DND-41 (cell line): ENCODE measurements at regions not wholly inside any gene's neighbourhood (a gene's known extent, or its start where the extent isn't known, plus 50 kb on each side); places are given as distances from the start of the nearest gene placed in this dataset.

Source experiments
- ATAC-seq: fragments of 200-7000 bp; cut with Tn5 transposase; 3 replicates; pipeline ENCODE4 v1.9.1; 2021; ENCODE audit warnings: low read depth; ENCODE audit not compliant: insufficient read depth
- DNase-seq: peaks from one replicate; pipeline ENCODE4 v3.0.0-alpha.2; 2020
- H2AFZ ChIP-seq: 2 replicates; pipeline ENCODE4 v1.6.0; 2012; ENCODE audit warnings: low read depth, low read length
- H3K27ac ChIP-seq: 2 replicates; pipeline ENCODE4 v1.5.1; 2012; ENCODE audit warnings: low read length, inconsistent platforms
- H3K27me3 ChIP-seq: fragments of 200-600 bp; sonication (generic); 2 replicates; pipeline ENCODE4 v1.6.0; 2012; ENCODE audit warnings: low read length, mild to moderate bottlenecking, inconsistent platforms; ENCODE audit not compliant: insufficient read depth, poor library complexity
- H3K36me3 ChIP-seq: 2 replicates; pipeline ENCODE4 v1.5.1; 2012; ENCODE audit warnings: low read length, inconsistent platforms; ENCODE audit not compliant: insufficient read depth
- H3K4me1 ChIP-seq: 2 replicates; pipeline ENCODE4 v1.5.1; 2012; ENCODE audit warnings: mild to moderate bottlenecking, low read length; ENCODE audit not compliant: insufficient read depth
- H3K4me2 ChIP-seq: 2 replicates; pipeline ENCODE4 v1.6.0; 2012; ENCODE audit warnings: mild to moderate bottlenecking, moderate library complexity, low read length, inconsistent platforms; ENCODE audit not compliant: insufficient read depth
- H3K4me3 ChIP-seq, 2 experiments: fragments of 200-600 bp in 1 of 2; shearing (Covaris generic) in 1 of 2; 2 replicates each; pipeline ENCODE4 v1.5.1; 2012 to 2016; ENCODE audit warnings: inconsistent platforms in 2 of 2, low read length in 2 of 2, mild to moderate bottlenecking in 2 of 2, low read depth in 1 of 2, moderate library complexity in 1 of 2
- H3K79me2 ChIP-seq: 2 replicates; pipeline ENCODE4 v1.6.0; 2012; ENCODE audit warnings: low read length, inconsistent platforms; ENCODE audit not compliant: insufficient read depth
- H3K9ac ChIP-seq: 2 replicates; pipeline ENCODE4 v1.6.0; 2012; ENCODE audit warnings: low read depth, mild to moderate bottlenecking, inconsistent platforms, low read length, moderate library complexity
- H3K9me3 ChIP-seq: 2 replicates; pipeline ENCODE4 v1.5.1; 2012; ENCODE audit warnings: low read length, moderate library complexity, mild to moderate bottlenecking, inconsistent platforms; ENCODE audit not compliant: insufficient read depth, severe bottlenecking
- H4K20me1 ChIP-seq: 2 replicates; pipeline ENCODE4 v1.6.0; 2012; ENCODE audit warnings: low read length; ENCODE audit not compliant: insufficient read depth
- EZH2 ChIP-seq: IDR thresholded peaks from 3 replicates; pipeline ENCODE4 v1.6.1; 2012; ENCODE audit warnings: borderline replicate concordance, low read depth, mild to moderate bottlenecking, moderate library complexity, low read length, inconsistent platforms; ENCODE audit not compliant: severe bottlenecking
- TF ChIP-seq, protein P1 (sequence below): IDR thresholded peaks from 2 replicates; pipeline ENCODE4 v1.5.1; 2012; ENCODE audit warnings: borderline replicate concordance, low read length, moderate library complexity, mild to moderate bottlenecking; ENCODE audit not compliant: poor library complexity, severe bottlenecking; ENCODE audit errors: extremely low read depth

DNA sequence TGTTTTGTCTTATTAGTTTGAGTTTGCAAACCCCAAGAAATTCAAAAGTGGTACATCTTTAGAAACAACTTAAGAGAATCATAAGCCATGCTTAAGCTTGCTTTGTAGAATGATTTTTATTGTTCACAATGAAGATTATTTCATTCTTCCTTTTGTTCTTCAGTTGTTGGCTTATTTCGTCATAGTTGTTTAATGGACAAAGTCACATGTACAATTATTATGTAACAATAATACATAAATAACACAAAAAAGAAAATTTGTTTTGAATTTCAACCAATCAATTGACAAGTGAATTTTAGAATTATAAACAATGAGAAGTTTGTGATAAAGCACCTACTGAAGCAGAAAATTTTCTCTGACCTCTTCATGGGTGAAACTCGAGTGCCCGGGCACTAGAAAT lies 111.8 kb upstream of the IGF1 start:
- H3K4me1 ChIP-seq, result no peaks in the 10 kb centered on the region
- no peak overlapping the region for H3K9ac ChIP-seq
- no peaks in the 10 kb centered on the region for H3K9me3 ChIP-seq
- DNase-seq (no peak), ATAC-seq (no peak)
- H2AFZ ChIP-seq, result no peak overlapping the region
- no peaks in the 10 kb centered on the region for H3K79me2 ChIP-seq
- H3K27ac ChIP-seq, result no peak overlapping the region
- no peak for TF ChIP-seq EZH2
- TF ChIP-seq, protein P1, sequence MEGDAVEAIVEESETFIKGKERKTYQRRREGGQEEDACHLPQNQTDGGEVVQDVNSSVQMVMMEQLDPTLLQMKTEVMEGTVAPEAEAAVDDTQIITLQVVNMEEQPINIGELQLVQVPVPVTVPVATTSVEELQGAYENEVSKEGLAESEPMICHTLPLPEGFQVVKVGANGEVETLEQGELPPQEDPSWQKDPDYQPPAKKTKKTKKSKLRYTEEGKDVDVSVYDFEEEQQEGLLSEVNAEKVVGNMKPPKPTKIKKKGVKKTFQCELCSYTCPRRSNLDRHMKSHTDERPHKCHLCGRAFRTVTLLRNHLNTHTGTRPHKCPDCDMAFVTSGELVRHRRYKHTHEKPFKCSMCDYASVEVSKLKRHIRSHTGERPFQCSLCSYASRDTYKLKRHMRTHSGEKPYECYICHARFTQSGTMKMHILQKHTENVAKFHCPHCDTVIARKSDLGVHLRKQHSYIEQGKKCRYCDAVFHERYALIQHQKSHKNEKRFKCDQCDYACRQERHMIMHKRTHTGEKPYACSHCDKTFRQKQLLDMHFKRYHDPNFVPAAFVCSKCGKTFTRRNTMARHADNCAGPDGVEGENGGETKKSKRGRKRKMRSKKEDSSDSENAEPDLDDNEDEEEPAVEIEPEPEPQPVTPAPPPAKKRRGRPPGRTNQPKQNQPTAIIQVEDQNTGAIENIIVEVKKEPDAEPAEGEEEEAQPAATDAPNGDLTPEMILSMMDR, result no peak
- no peak overlapping the region for H3K4me3 ChIP-seq
- no peaks in the 10 kb centered on the region for H3K27me3 ChIP-seq
- H3K4me2 ChIP-seq, result no peak overlapping the region
- H3K36me3 ChIP-seq, result no peaks in the 10 kb centered on the region
- no peaks in the 10 kb centered on the region for H4K20me1 ChIP-seq

DNA sequence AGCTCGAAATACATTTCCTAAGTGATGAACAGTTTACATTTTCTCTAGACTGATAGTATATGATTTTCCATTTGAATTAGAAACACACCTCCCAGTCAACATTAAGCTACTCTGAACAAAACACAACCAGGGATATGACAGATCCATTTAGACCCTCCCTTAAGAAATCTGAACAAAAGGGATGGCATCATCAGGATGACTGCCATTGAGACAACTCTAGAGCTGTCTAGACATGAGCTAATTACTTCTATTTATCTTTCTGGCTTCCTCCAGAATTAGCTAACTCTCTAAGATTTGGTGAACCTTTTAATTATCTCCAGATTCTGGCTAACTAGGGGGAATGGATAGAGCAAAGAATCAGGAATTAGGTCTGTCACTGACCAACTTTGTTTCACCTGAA lies 92.9 kb upstream of the IGF1 start:
- Histone ChIP-seq H3K4me1 (no peaks in the 10 kb centered on the region), H3K27ac (no peak overlapping the region), H3K4me3 (no peak overlapping the region), H3K4me2 (no peak overlapping the region), H3K27me3 (no peaks in the 10 kb centered on the region), H4K20me1 (no peaks in the 10 kb centered on the region), H3K9me3 (no peaks in the 10 kb centered on the region), H3K36me3 (no peaks in the 10 kb centered on the region), H3K79me2 (no peaks in the 10 kb centered on the region), H2AFZ (no peak overlapping the region), H3K9ac (no peak overlapping the region)
- ATAC-seq, result no peak
- DNase-seq, result no peak
- TF ChIP-seq, protein P1, result no peak
- no peak for TF ChIP-seq EZH2

DNA sequence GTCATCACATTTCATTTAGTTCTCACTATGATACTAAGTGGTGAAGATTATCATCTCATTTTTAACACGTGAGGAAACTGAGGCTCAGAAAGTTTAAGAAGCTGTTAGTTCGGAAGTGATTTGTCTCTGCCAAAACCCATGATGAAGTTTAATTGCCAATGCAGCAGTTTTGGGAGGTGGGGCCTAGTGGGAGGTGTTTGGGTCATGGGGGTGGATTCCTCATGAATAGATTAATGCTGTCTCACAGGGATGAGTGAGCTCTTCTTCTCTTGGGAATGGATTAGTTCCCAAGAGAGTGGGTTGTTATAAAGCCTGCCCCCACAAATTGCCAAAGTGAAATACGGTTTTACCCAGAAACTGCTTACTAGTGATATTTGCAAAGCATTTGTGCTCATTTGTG lies 91.5 kb upstream of the IGF1 start:
- H3K36me3 ChIP-seq, result no peaks in the 10 kb centered on the region
- no peaks in the 10 kb centered on the region for H3K4me1 ChIP-seq
- ATAC-seq (no peak), DNase-seq (no peak)
- H3K9ac ChIP-seq, result no peak overlapping the region
- H3K27ac ChIP-seq, result no peak overlapping the region
- H3K79me2 ChIP-seq, result no peaks in the 10 kb centered on the region
- H4K20me1 ChIP-seq, result no peaks in the 10 kb centered on the region
- H3K27me3 ChIP-seq, result no peaks in the 10 kb centered on the region
- TF ChIP-seq, protein P1, result no peak
- no peak for TF ChIP-seq EZH2
- no peak overlapping the region for H3K4me2 ChIP-seq
- H3K4me3 ChIP-seq, result no peak overlapping the region
- H2AFZ ChIP-seq, result no peak overlapping the region
- H3K9me3 ChIP-seq, result no peaks in the 10 kb centered on the region

DNA sequence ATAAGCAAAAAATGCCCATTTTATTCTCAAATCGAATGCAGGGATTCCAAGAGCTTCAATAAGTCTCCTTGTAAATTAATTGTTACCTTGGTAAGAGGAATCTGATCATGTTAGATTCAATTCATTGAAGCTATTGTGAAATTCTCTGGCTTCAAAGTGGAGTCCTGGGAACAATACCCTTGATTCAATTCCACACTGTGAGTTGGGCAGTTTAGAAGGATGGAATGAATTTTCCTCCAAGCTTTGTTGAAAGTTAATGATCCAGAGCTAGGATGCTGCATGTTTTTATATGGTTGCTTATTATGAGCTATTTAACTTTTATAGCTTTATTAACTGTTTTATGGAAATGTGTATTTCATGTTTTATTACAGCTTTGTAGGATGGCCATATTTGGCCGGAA lies 89.9 kb upstream of the IGF1 start:
- H3K4me1 ChIP-seq, result no peaks in the 10 kb centered on the region
- ATAC-seq (no peak), DNase-seq (no peak)
- H3K4me2 ChIP-seq, result no peak overlapping the region
- no peaks in the 10 kb centered on the region for H4K20me1 ChIP-seq
- no peak overlapping the region for H3K9ac ChIP-seq
- no peaks in the 10 kb centered on the region for H3K36me3 ChIP-seq
- no peaks in the 10 kb centered on the region for H3K79me2 ChIP-seq
- H3K27me3 ChIP-seq, result no peaks in the 10 kb centered on the region
- no peak overlapping the region for H3K4me3 ChIP-seq
- TF ChIP-seq, protein P1, result no peak
- TF ChIP-seq EZH2, result no peak
- H3K27ac ChIP-seq, result no peak overlapping the region
- no peaks in the 10 kb centered on the region for H3K9me3 ChIP-seq
- no peak overlapping the region for H2AFZ ChIP-seq
